Mesenchymal stem cell (in vitro differentiated cells and primary cell): ENCODE measurements at regions not wholly inside any gene's neighbourhood (a gene's known extent, or its start where the extent isn't known, plus 50 kb on each side); places are given as distances from the start of the nearest gene placed in this dataset.

Experiments
- DNase-seq: peaks from one replicate; pipeline ENCODE4 v3.0.0-alpha.2; 2013
- H2AFZ ChIP-seq: one replicate; pipeline ENCODE4 v1.6.1; 2013; ENCODE audit warnings: low read depth, mild to moderate bottlenecking, control low read depth, inconsistent platforms, low read length, moderate library complexity
- H2AK5ac ChIP-seq: 2 replicates; pipeline ENCODE4 v1.6.1; 2013; ENCODE audit warnings: low read length, moderate library complexity, mild to moderate bottlenecking, inconsistent platforms; ENCODE audit not compliant: severe bottlenecking
- H2BK120ac ChIP-seq: one replicate; pipeline ENCODE4 v1.6.1; 2013; ENCODE audit warnings: low read depth, mild to moderate bottlenecking, inconsistent platforms, low read length, moderate library complexity
- H2BK12ac ChIP-seq, 2 experiments: one replicate each; pipeline ENCODE4 v1.6.1; 2013; ENCODE audit warnings: inconsistent platforms in 2 of 2, low read length in 2 of 2, mild to moderate bottlenecking in 2 of 2, moderate library complexity in 2 of 2, control low read depth in 1 of 2
- H2BK15ac ChIP-seq: one replicate; pipeline ENCODE4 v1.6.1; 2013; ENCODE audit warnings: mild to moderate bottlenecking, low read depth, inconsistent platforms; ENCODE audit not compliant: poor library complexity, severe bottlenecking
- H2BK5ac ChIP-seq: 2 replicates; pipeline ENCODE4 v1.6.1; 2013; ENCODE audit warnings: low read depth, mild to moderate bottlenecking, low read length, control low read depth, inconsistent platforms; ENCODE audit not compliant: poor library complexity, severe bottlenecking
- H3K14ac ChIP-seq, 2 experiments: one replicate each; pipeline ENCODE4 v1.6.1; 2013; ENCODE audit warnings: inconsistent platforms in 2 of 2, low read length in 2 of 2, control low read depth in 1 of 2, mild to moderate bottlenecking in 1 of 2, moderate library complexity in 1 of 2
- H3K18ac ChIP-seq, 2 experiments: one replicate each; pipeline ENCODE4 v1.6.1; 2013; ENCODE audit warnings: inconsistent platforms in 2 of 2, low read length in 2 of 2, control low read depth in 1 of 2, low read depth in 1 of 2, mild to moderate bottlenecking in 1 of 2
- H3K23ac ChIP-seq, 2 experiments: one replicate each; pipeline ENCODE4 v1.6.1; 2013; ENCODE audit warnings: inconsistent platforms in 2 of 2, low read length in 2 of 2, mild to moderate bottlenecking in 2 of 2, moderate library complexity in 2 of 2, control low read depth in 1 of 2
- H3K27ac ChIP-seq: 2 replicates; pipeline ENCODE4 v1.5.1; 2013; ENCODE audit warnings: mild to moderate bottlenecking, moderate library complexity, low read length, control low read depth, inconsistent platforms; ENCODE audit not compliant: poor library complexity, severe bottlenecking
- H3K27me3 ChIP-seq, 2 experiments: 2 replicates each; pipeline versions ENCODE4 v1.6.1 to v1.7.0; 2013; ENCODE audit warnings: low read length in 2 of 2, mild to moderate bottlenecking in 2 of 2, moderate library complexity in 2 of 2, control low read depth in 1 of 2, inconsistent platforms in 1 of 2; ENCODE audit not compliant: control insufficient read depth in 1 of 2, insufficient read depth in 1 of 2
- H3K36me3 ChIP-seq, 2 experiments: 2 replicates each; pipeline versions ENCODE4 v1.6.1 to v1.7.0; 2013; ENCODE audit warnings: low read length in 2 of 2, control low read depth in 1 of 2, inconsistent platforms in 1 of 2, low read depth in 1 of 2, mild to moderate bottlenecking in 1 of 2; ENCODE audit not compliant: insufficient read depth in 2 of 2, control insufficient read depth in 1 of 2
- H3K4ac ChIP-seq, 2 experiments: one replicate each; pipeline ENCODE4 v1.6.1; 2013; ENCODE audit warnings: inconsistent platforms in 2 of 2, low read length in 2 of 2, mild to moderate bottlenecking in 2 of 2, moderate library complexity in 2 of 2, control low read depth in 1 of 2, low read depth in 1 of 2
- H3K4me1 ChIP-seq: 2 replicates; pipeline ENCODE4 v1.6.1; 2013; ENCODE audit warnings: low read depth, low read length, control low read depth; ENCODE audit not compliant: control insufficient read depth, insufficient read depth
- H3K4me2 ChIP-seq: 2 replicates; pipeline ENCODE4 v1.6.1; 2013; ENCODE audit warnings: low read length, mild to moderate bottlenecking, inconsistent platforms; ENCODE audit not compliant: poor library complexity, severe bottlenecking
- H3K4me3 ChIP-seq, 2 experiments: 2 replicates each; pipeline versions ENCODE4 v1.5.1 to v1.7.0; 2013; ENCODE audit warnings: low read length in 2 of 2, mild to moderate bottlenecking in 2 of 2, control low read depth in 1 of 2, low read depth in 1 of 2; ENCODE audit not compliant: insufficient read depth in 1 of 2
- H3K79me1 ChIP-seq: replicated peaks from 2 replicates; pipeline ENCODE4 v1.6.1; 2013; ENCODE audit warnings: mild to moderate bottlenecking, control low read depth, low read length, inconsistent platforms; ENCODE audit not compliant: poor library complexity, severe bottlenecking
- H3K9ac ChIP-seq: 2 replicates; pipeline ENCODE4 v1.7.0; 2013; ENCODE audit warnings: mild to moderate bottlenecking, low read length, moderate library complexity
- H3K9me3 ChIP-seq: 2 replicates; pipeline ENCODE4 v1.7.0; 2013; ENCODE audit warnings: mild to moderate bottlenecking, low read length; ENCODE audit not compliant: control insufficient read depth
- H4K8ac ChIP-seq: one replicate; pipeline ENCODE4 v1.6.1; 2013; ENCODE audit warnings: inconsistent platforms, mild to moderate bottlenecking, low read length, moderate library complexity
- H4K91ac ChIP-seq: one replicate; pipeline ENCODE4 v1.6.1; 2013; ENCODE audit warnings: mild to moderate bottlenecking, low read length, inconsistent platforms
- WGBS: methylation state at CpG from one replicate; pipeline ENCODE4 v1.1.7; 2013; ENCODE audit warnings: mixed read lengths; 5-methylcytosine and 5-hydroxymethylcytosine counted together

DNA sequence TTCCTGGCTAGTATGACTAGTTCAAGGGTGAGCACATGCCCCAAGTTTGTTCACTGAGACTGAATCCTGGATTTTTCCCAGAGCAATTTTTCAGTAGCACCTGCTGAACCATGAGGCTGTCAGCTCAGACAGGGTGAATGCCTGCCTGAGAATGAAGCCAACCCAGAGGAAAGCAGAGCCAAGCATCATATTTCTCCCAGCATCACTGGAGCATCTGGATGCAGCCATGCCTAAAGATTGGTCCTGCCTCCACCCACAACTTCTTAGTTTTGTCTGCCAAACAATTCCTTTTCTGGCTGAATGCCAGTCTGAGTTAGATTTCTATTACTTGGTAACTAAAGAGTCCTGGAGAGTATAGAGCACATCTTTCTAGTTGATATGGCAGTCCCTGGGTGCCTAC is 343.6 kb downstream of the CSNK1G3 start:
- DNase-seq = no peak
- no peaks in the 10 kb centered on the region for H3K36me3 ChIP-seq
- H3K23ac ChIP-seq = no peak overlapping the region
- H3K4me2 ChIP-seq = no peak overlapping the region
- no peak overlapping the region for H4K8ac ChIP-seq
- H2BK5ac ChIP-seq = no peak overlapping the region
- no peaks in the 10 kb centered on the region for H3K27me3 ChIP-seq
- no peak overlapping the region for H2BK12ac ChIP-seq
- H3K9ac ChIP-seq = no peak overlapping the region
- no peak overlapping the region for H3K14ac ChIP-seq
- H2AFZ ChIP-seq = no peak overlapping the region
- H3K9me3 ChIP-seq = peaks cover 2% of the 10 kb centered on the region
- no peak overlapping the region for H2BK120ac ChIP-seq
- H3K4ac ChIP-seq = no peak overlapping the region
- no peak overlapping the region for H3K4me3 ChIP-seq
- H2AK5ac ChIP-seq = no peak overlapping the region
- no peaks in the 10 kb centered on the region for H3K4me1 ChIP-seq
- H3K18ac ChIP-seq = no peak overlapping the region
- H4K91ac ChIP-seq = no peak overlapping the region
- H3K27ac ChIP-seq = no peak overlapping the region
- no peaks in the 10 kb centered on the region for H3K79me1 ChIP-seq
- no peak overlapping the region for H2BK15ac ChIP-seq

GRCh38 chr5:123845356-123846100 is 333.6 kb downstream of the CSNK1G3 start:
- Histone ChIP-seq H4K91ac (no peak overlapping the region), H4K8ac (peak overlapping the region; percentile 37), H3K4me2 (no peak overlapping the region), H3K79me1 (no peaks in the 10 kb centered on the region), H3K9me3 (peaks cover 1% of the 10 kb centered on the region), H3K14ac (no peak overlapping the region), H3K9ac (peak overlapping the region; percentile 21), H2BK5ac (no peak overlapping the region), H2BK120ac (peak overlapping the region; percentile 34), H2BK15ac (no peak overlapping the region), H2BK12ac (no peak overlapping the region), H3K36me3 (no peaks in the 10 kb centered on the region), H2AFZ (no peak overlapping the region), H3K23ac (no peak overlapping the region), H2AK5ac (peak overlapping the region; percentile 39), H3K27ac (peak overlapping the region; percentile 90), H3K18ac (no peak overlapping the region), H3K27me3 (no peaks in the 10 kb centered on the region), H3K4me3 (no peak overlapping the region), H3K4me1 (peaks cover 4% of the 10 kb centered on the region), H3K4ac (no peak overlapping the region)
- no peak for DNase-seq
- WGBS = 86% methylated on average over 3 of the region's 6 CpGs

DNA sequence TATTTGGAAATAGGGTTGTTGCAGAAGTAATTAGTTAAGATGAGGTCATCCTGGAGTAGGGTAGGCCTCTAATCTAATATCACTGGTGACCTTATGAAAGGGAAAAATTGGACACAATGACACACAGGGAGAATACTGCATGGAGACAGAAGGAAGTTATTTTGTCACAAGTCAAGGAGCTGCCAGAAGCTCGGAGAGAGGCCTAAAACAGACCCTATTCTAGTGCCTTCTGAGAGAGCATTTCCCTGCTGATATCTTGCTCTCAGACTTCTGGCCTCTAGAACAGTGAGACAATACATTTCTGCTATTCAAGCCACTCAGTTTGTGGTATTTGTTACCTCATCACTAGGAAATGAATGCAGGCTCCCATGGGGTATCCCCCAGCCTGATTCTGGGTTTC is 332.9 kb downstream of the CSNK1G3 start:
- 39% methylated on average over 1 of the region's 1 CpG for WGBS
- Histone ChIP-seq H2BK12ac (no peak overlapping the region), H2BK5ac (peak overlapping the region; percentile 19), H3K27ac (peak overlapping the region; percentile 90), H3K9ac (peak overlapping the region; percentile 21), H4K8ac (peak overlapping the region; percentile 37), H4K91ac (no peak overlapping the region), H2BK120ac (no peak overlapping the region), H3K23ac (no peak overlapping the region), H3K4ac (no peak overlapping the region), H3K36me3 (no peaks in the 10 kb centered on the region), H2BK15ac (no peak overlapping the region), H3K18ac (peak overlapping the region in 1 of 2 experiments; percentile 8), H3K9me3 (no peaks in the 10 kb centered on the region), H3K4me3 (no peak overlapping the region), H3K79me1 (no peaks in the 10 kb centered on the region), H3K4me2 (no peak overlapping the region), H3K27me3 (no peaks in the 10 kb centered on the region), H3K14ac (no peak overlapping the region), H2AK5ac (peak overlapping the region; percentile 42), H2AFZ (no peak overlapping the region), H3K4me1 (peaks cover 4% of the 10 kb centered on the region)
- DNase-seq = peak; percentile 7

DNA sequence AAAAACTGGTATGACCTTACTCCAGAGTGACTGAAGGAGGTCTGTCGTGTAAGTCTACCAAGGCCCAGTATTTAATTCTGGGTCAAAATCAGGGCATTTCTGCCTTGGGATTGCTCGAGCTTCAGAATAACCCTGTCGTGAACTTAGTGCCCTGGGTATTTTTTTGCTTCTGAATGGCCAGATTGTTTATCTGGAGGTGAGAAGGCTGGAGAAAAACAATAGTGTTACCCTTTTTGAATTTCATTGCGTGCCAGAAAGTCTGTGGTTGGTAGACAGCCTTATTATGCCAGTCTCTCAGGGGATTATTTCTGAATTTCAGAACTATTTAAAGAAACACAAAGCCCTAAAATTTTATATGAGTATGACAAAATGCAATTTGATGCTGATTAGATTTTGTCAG is 323.4 kb downstream of the CSNK1G3 start:
- peaks cover 0 to 2% of the 10 kb centered on the region in 2 experiments for H3K36me3 ChIP-seq
- H2BK12ac ChIP-seq = no peak overlapping the region
- no peak overlapping the region for H2BK120ac ChIP-seq
- H2BK5ac ChIP-seq = no peak overlapping the region
- no peak overlapping the region for H2AFZ ChIP-seq
- no peak overlapping the region for H3K14ac ChIP-seq
- no peak overlapping the region for H3K18ac ChIP-seq
- H4K91ac ChIP-seq = no peak overlapping the region
- no peak overlapping the region for H3K4me3 ChIP-seq
- H3K4me1 ChIP-seq = no peaks in the 10 kb centered on the region
- no peak overlapping the region for H3K4me2 ChIP-seq
- no peak overlapping the region for H2AK5ac ChIP-seq
- no peak overlapping the region for H3K9ac ChIP-seq
- no peak overlapping the region for H3K27ac ChIP-seq
- no peak overlapping the region for H4K8ac ChIP-seq
- no peak overlapping the region for H2BK15ac ChIP-seq
- H3K4ac ChIP-seq = no peak overlapping the region
- no peak overlapping the region for H3K23ac ChIP-seq
- DNase-seq = no peak
- H3K27me3 ChIP-seq = no peaks in the 10 kb centered on the region
- WGBS = 89% methylated on average over 3 of the region's 4 CpGs
- H3K9me3 ChIP-seq = no peaks in the 10 kb centered on the region
- no peaks in the 10 kb centered on the region for H3K79me1 ChIP-seq
